Mesenchymal stem cell (in vitro differentiated cells and primary cell): ENCODE measurements at regions not wholly inside any gene's neighbourhood (a gene's known extent, or its start where the extent isn't known, plus 50 kb on each side); places are given as distances from the start of the nearest gene placed in this dataset.
"Not testable (repeated sequence)": the region's sequence is repeated elsewhere in the genome, so short reads cannot be mapped to it uniquely, and the experiment has no call there.

Experiments
- DNase-seq: peaks from one replicate; pipeline ENCODE4 v3.0.0-alpha.2; 2013
- H2AFZ ChIP-seq: one replicate; pipeline ENCODE4 v1.6.1; 2013; ENCODE audit warnings: low read depth, mild to moderate bottlenecking, control low read depth, inconsistent platforms, low read length, moderate library complexity
- H2AK5ac ChIP-seq: 2 replicates; pipeline ENCODE4 v1.6.1; 2013; ENCODE audit warnings: low read length, moderate library complexity, mild to moderate bottlenecking, inconsistent platforms; ENCODE audit not compliant: severe bottlenecking
- H2BK120ac ChIP-seq: one replicate; pipeline ENCODE4 v1.6.1; 2013; ENCODE audit warnings: low read depth, mild to moderate bottlenecking, inconsistent platforms, low read length, moderate library complexity
- H2BK12ac ChIP-seq, 2 experiments: one replicate each; pipeline ENCODE4 v1.6.1; 2013; ENCODE audit warnings: inconsistent platforms in 2 of 2, low read length in 2 of 2, mild to moderate bottlenecking in 2 of 2, moderate library complexity in 2 of 2, control low read depth in 1 of 2
- H2BK15ac ChIP-seq: one replicate; pipeline ENCODE4 v1.6.1; 2013; ENCODE audit warnings: mild to moderate bottlenecking, low read depth, inconsistent platforms; ENCODE audit not compliant: poor library complexity, severe bottlenecking
- H2BK5ac ChIP-seq: 2 replicates; pipeline ENCODE4 v1.6.1; 2013; ENCODE audit warnings: low read depth, mild to moderate bottlenecking, low read length, control low read depth, inconsistent platforms; ENCODE audit not compliant: poor library complexity, severe bottlenecking
- H3K14ac ChIP-seq, 2 experiments: one replicate each; pipeline ENCODE4 v1.6.1; 2013; ENCODE audit warnings: inconsistent platforms in 2 of 2, low read length in 2 of 2, control low read depth in 1 of 2, mild to moderate bottlenecking in 1 of 2, moderate library complexity in 1 of 2
- H3K18ac ChIP-seq, 2 experiments: one replicate each; pipeline ENCODE4 v1.6.1; 2013; ENCODE audit warnings: inconsistent platforms in 2 of 2, low read length in 2 of 2, control low read depth in 1 of 2, low read depth in 1 of 2, mild to moderate bottlenecking in 1 of 2
- H3K23ac ChIP-seq, 2 experiments: one replicate each; pipeline ENCODE4 v1.6.1; 2013; ENCODE audit warnings: inconsistent platforms in 2 of 2, low read length in 2 of 2, mild to moderate bottlenecking in 2 of 2, moderate library complexity in 2 of 2, control low read depth in 1 of 2
- H3K27ac ChIP-seq: 2 replicates; pipeline ENCODE4 v1.5.1; 2013; ENCODE audit warnings: mild to moderate bottlenecking, moderate library complexity, low read length, control low read depth, inconsistent platforms; ENCODE audit not compliant: poor library complexity, severe bottlenecking
- H3K27me3 ChIP-seq, 2 experiments: 2 replicates each; pipeline versions ENCODE4 v1.6.1 to v1.7.0; 2013; ENCODE audit warnings: low read length in 2 of 2, mild to moderate bottlenecking in 2 of 2, moderate library complexity in 2 of 2, control low read depth in 1 of 2, inconsistent platforms in 1 of 2; ENCODE audit not compliant: control insufficient read depth in 1 of 2, insufficient read depth in 1 of 2
- H3K36me3 ChIP-seq, 2 experiments: 2 replicates each; pipeline versions ENCODE4 v1.6.1 to v1.7.0; 2013; ENCODE audit warnings: low read length in 2 of 2, control low read depth in 1 of 2, inconsistent platforms in 1 of 2, low read depth in 1 of 2, mild to moderate bottlenecking in 1 of 2; ENCODE audit not compliant: insufficient read depth in 2 of 2, control insufficient read depth in 1 of 2
- H3K4ac ChIP-seq, 2 experiments: one replicate each; pipeline ENCODE4 v1.6.1; 2013; ENCODE audit warnings: inconsistent platforms in 2 of 2, low read length in 2 of 2, mild to moderate bottlenecking in 2 of 2, moderate library complexity in 2 of 2, control low read depth in 1 of 2, low read depth in 1 of 2
- H3K4me1 ChIP-seq: 2 replicates; pipeline ENCODE4 v1.6.1; 2013; ENCODE audit warnings: low read depth, low read length, control low read depth; ENCODE audit not compliant: control insufficient read depth, insufficient read depth
- H3K4me2 ChIP-seq: 2 replicates; pipeline ENCODE4 v1.6.1; 2013; ENCODE audit warnings: low read length, mild to moderate bottlenecking, inconsistent platforms; ENCODE audit not compliant: poor library complexity, severe bottlenecking
- H3K4me3 ChIP-seq, 2 experiments: 2 replicates each; pipeline versions ENCODE4 v1.5.1 to v1.7.0; 2013; ENCODE audit warnings: low read length in 2 of 2, mild to moderate bottlenecking in 2 of 2, control low read depth in 1 of 2, low read depth in 1 of 2; ENCODE audit not compliant: insufficient read depth in 1 of 2
- H3K79me1 ChIP-seq: replicated peaks from 2 replicates; pipeline ENCODE4 v1.6.1; 2013; ENCODE audit warnings: mild to moderate bottlenecking, control low read depth, low read length, inconsistent platforms; ENCODE audit not compliant: poor library complexity, severe bottlenecking
- H3K9ac ChIP-seq: 2 replicates; pipeline ENCODE4 v1.7.0; 2013; ENCODE audit warnings: mild to moderate bottlenecking, low read length, moderate library complexity
- H3K9me3 ChIP-seq: 2 replicates; pipeline ENCODE4 v1.7.0; 2013; ENCODE audit warnings: mild to moderate bottlenecking, low read length; ENCODE audit not compliant: control insufficient read depth
- H4K8ac ChIP-seq: one replicate; pipeline ENCODE4 v1.6.1; 2013; ENCODE audit warnings: inconsistent platforms, mild to moderate bottlenecking, low read length, moderate library complexity
- H4K91ac ChIP-seq: one replicate; pipeline ENCODE4 v1.6.1; 2013; ENCODE audit warnings: mild to moderate bottlenecking, low read length, inconsistent platforms
- WGBS: methylation state at CpG from one replicate; pipeline ENCODE4 v1.1.7; 2013; ENCODE audit warnings: mixed read lengths; 5-methylcytosine and 5-hydroxymethylcytosine counted together

DNA sequence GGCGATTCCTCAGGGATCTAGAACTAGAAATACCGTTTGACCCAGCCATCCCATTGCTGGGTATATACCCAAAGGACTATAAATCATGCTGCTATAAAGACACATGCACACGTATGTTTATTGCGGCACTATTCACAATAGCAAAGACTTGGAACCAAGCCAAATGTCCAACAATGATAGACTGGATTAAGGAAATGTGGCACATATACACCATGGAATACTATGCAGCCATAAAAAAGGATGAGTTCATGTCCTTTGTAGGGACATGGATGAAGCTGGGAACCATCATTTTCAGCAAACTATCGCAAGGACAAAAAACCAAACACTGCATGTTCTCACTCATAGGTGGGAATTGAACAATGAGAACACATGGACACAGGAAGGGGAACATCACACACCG lies 311.1 kb downstream of the PTGER3 start:
- H3K79me1 ChIP-seq, H3K27me3 ChIP-seq, H3K9ac ChIP-seq, H4K8ac ChIP-seq, DNase-seq, H2AK5ac ChIP-seq, H2AFZ ChIP-seq, H3K4me1 ChIP-seq, H3K14ac ChIP-seq, H3K4ac ChIP-seq, H3K23ac ChIP-seq, H3K27ac ChIP-seq, H3K4me3 ChIP-seq, H2BK5ac ChIP-seq, H3K4me2 ChIP-seq, H4K91ac ChIP-seq, H3K9me3 ChIP-seq, H3K36me3 ChIP-seq, H2BK15ac ChIP-seq, H2BK120ac ChIP-seq, H3K18ac ChIP-seq, H2BK12ac ChIP-seq: not testable (repeated sequence)
- no CpG with 5 or more reads among the region's 6 CpGs for WGBS

DNA sequence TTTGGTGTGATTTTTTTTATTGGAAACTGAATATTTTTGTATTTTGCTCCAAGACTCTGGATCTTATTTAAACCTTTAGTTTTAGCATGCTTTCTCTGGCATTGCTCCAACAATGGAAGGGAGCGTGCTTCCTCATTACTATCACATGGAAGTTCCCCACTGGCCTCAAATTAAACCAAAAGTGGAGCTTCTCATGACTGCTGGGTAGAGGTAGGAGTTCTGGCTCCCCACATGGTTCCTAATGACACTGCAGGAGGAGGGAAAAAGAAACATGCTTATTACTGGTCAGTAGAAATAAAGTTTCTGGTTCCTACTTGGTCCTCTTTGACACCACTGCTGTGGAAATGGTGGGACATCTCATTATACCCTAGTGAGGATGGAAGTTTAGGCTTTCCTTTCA lies 310.5 kb downstream of the PTGER3 start:
- no peaks in the 10 kb centered on the region for H3K4me1 ChIP-seq
- no peak overlapping the region for H2BK5ac ChIP-seq
- no peak overlapping the region for H3K18ac ChIP-seq
- H3K27ac ChIP-seq, result no peak overlapping the region
- H2AK5ac ChIP-seq, result no peak overlapping the region
- no peak overlapping the region for H2BK12ac ChIP-seq
- H4K8ac ChIP-seq, result no peak overlapping the region
- H3K79me1 ChIP-seq, result no peaks in the 10 kb centered on the region
- no peak overlapping the region for H3K23ac ChIP-seq
- no peaks in the 10 kb centered on the region for H3K27me3 ChIP-seq
- H3K4me3 ChIP-seq, result no peak overlapping the region
- 100% methylated on average over 1 of the region's 1 CpG for WGBS
- no peak overlapping the region for H3K14ac ChIP-seq
- H4K91ac ChIP-seq, result no peak overlapping the region
- no peak for DNase-seq
- peaks cover 9% of the 10 kb centered on the region for H3K9me3 ChIP-seq
- H3K4ac ChIP-seq, result no peak overlapping the region
- H3K9ac ChIP-seq, result no peak overlapping the region
- no peaks in the 10 kb centered on the region for H3K36me3 ChIP-seq
- no peak overlapping the region for H3K4me2 ChIP-seq
- no peak overlapping the region for H2BK120ac ChIP-seq
- H2BK15ac ChIP-seq, result no peak overlapping the region
- no peak overlapping the region for H2AFZ ChIP-seq

DNA sequence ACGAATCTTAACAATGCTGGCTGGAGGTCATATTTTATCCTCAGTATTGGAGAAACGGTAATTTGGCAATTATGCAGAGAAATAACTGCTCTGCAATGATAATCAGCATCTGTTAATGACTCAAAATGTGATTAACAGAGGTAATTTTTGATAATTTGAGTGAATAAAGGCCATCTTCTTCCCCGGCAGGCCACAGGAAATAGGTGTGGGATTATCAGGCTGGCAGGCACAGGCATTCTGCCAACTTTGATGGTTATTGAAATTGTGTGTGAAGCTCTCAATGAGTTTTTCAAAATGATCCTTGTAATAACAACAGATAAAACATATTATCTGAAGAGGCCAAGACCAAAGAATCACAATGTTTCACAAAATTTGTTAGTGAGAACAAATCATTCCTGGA lies 309.0 kb downstream of the PTGER3 start:
- Histone ChIP-seq H3K9ac (no peak overlapping the region), H3K9me3 (peaks cover 21% of the 10 kb centered on the region), H2BK12ac (no peak overlapping the region), H2AK5ac (no peak overlapping the region), H3K18ac (no peak overlapping the region), H3K79me1 (no peaks in the 10 kb centered on the region), H3K4me1 (no peaks in the 10 kb centered on the region), H2BK15ac (no peak overlapping the region), H2BK5ac (no peak overlapping the region), H3K4me2 (no peak overlapping the region), H3K27me3 (no peaks in the 10 kb centered on the region), H3K14ac (no peak overlapping the region), H3K4me3 (no peak overlapping the region), H3K27ac (no peak overlapping the region), H3K36me3 (no peaks in the 10 kb centered on the region), H2BK120ac (no peak overlapping the region), H4K8ac (no peak overlapping the region), H3K4ac (no peak overlapping the region), H3K23ac (no peak overlapping the region), H2AFZ (no peak overlapping the region), H4K91ac (no peak overlapping the region)
- 70% methylated on average over 3 of the region's 3 CpGs for WGBS
- no peak for DNase-seq

DNA sequence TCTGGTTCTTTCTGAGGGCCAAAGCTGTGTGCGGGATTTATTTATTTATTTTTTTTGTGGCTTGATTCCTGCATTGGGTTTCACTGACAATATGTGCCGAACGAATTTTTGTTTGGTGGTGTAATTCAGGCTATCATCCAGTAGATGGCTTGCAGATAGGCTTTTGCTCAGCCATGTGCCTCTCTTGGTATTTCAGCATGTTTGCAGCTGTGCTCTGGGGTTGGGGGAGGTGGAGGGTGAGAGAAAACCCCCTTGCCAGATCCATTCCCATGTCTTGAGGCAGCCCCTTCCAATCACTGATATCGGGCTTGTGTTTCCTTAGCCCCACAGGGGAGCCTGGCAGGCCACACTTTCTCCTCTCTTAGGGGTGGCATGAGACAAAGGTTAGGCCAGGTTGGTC lies 302.4 kb downstream of the PTGER3 start:
- no peak overlapping the region for H3K9ac ChIP-seq
- H2AK5ac ChIP-seq, result no peak overlapping the region
- no peak overlapping the region for H3K4me3 ChIP-seq
- H2BK120ac ChIP-seq, result no peak overlapping the region
- WGBS, result 36% methylated on average over 4 of the region's 4 CpGs
- no peak for DNase-seq
- no peak overlapping the region for H3K14ac ChIP-seq
- no peak overlapping the region for H2BK15ac ChIP-seq
- no peak overlapping the region for H4K8ac ChIP-seq
- no peaks in the 10 kb centered on the region for H3K4me1 ChIP-seq
- H3K27me3 ChIP-seq, result no peaks in the 10 kb centered on the region
- no peak overlapping the region for H2BK12ac ChIP-seq
- peaks cover 61% of the 10 kb centered on the region for H3K9me3 ChIP-seq
- H3K36me3 ChIP-seq, result no peaks in the 10 kb centered on the region
- no peak overlapping the region for H3K4me2 ChIP-seq
- no peak overlapping the region for H2AFZ ChIP-seq
- H2BK5ac ChIP-seq, result no peak overlapping the region
- no peaks in the 10 kb centered on the region for H3K79me1 ChIP-seq
- H3K23ac ChIP-seq, result no peak overlapping the region
- H3K27ac ChIP-seq, result no peak overlapping the region
- H3K4ac ChIP-seq, result no peak overlapping the region
- H4K91ac ChIP-seq, result no peak overlapping the region
- no peak overlapping the region for H3K18ac ChIP-seq
